Central memory CD8-positive, alpha-beta T cell (primary cell): ENCODE measurements at regions not wholly inside any gene's neighbourhood (a gene's known extent, or its start where the extent isn't known, plus 50 kb on each side); places are given as distances from the start of the nearest gene placed in this dataset.
A peak's percentile ranks its signal among the peaks of the same experiment; 100 is the strongest.
"Not testable (repeated sequence)": the region's sequence is repeated elsewhere in the genome, so short reads cannot be mapped to it uniquely, and the experiment has no call there.

Experiments used
- ATAC-seq: fragments of 150-1000 bp; cut with Tn5 transposase; replicated peaks from 2 replicates; pipeline ENCODE4 v1.10.0; 2022; ENCODE audit warnings: mild to moderate bottlenecking, moderate FRiP score, moderate number of reproducible peaks; ENCODE audit not compliant: poor library complexity, severe bottlenecking; ENCODE audit errors: extremely low read depth
- DNase-seq, 2 donors: peaks; one replicate each; pipeline ENCODE4 v3.0.0; 2021; ENCODE audit warnings: low spot score in 2 of 2
- H3K27ac Mint-ChIP-seq: one replicate; pipeline ENCODE4 v1.8.0; 2022; ENCODE audit warnings: low read depth, mild to moderate bottlenecking, moderate library complexity, mixed read lengths
- H3K27me3 Mint-ChIP-seq: one replicate; pipeline ENCODE4 v1.8.0; 2022; ENCODE audit warnings: mixed read lengths
- H3K36me3 Mint-ChIP-seq: one replicate; pipeline ENCODE4 v1.8.0; 2022; ENCODE audit warnings: mild to moderate bottlenecking, moderate library complexity, mixed read lengths; ENCODE audit not compliant: insufficient read depth
- H3K4me1 Mint-ChIP-seq: one replicate; pipeline ENCODE4 v1.8.0; 2022; ENCODE audit warnings: mixed read lengths
- H3K4me3 Mint-ChIP-seq: one replicate; pipeline ENCODE4 v1.8.0; 2022; ENCODE audit warnings: mild to moderate bottlenecking, moderate library complexity, mixed read lengths
- H3K9me3 Mint-ChIP-seq: one replicate; pipeline ENCODE4 v1.8.0; 2022; ENCODE audit warnings: mixed read lengths

GRCh38 chr12:131253376-131254026, 299.8 kb downstream of the ADGRD1 start:
- Mint-ChIP-seq H3K36me3 (no peaks in the 10 kb centered on the region), H3K4me3 (no peak overlapping the region), H3K9me3 (no peaks in the 10 kb centered on the region), H3K27ac (no peak overlapping the region), H3K4me1 (no peaks in the 10 kb centered on the region), H3K27me3 (peaks cover 14% of the 10 kb centered on the region)
- ATAC-seq: no peak
- no peak for DNase-seq

- Mint-ChIP-seq H3K27ac (no peak overlapping the region), H3K27me3 (peaks cover 14% of the 10 kb centered on the region), H3K4me3 (no peak overlapping the region), H3K36me3 (no peaks in the 10 kb centered on the region), H3K9me3 (no peaks in the 10 kb centered on the region), H3K4me1 (no peaks in the 10 kb centered on the region)
- DNase-seq (no peak), ATAC-seq (no peak)
These were observed 300.7 kb downstream of the ADGRD1 start for GRCh38 chr12:131254374-131254773.

- DNase-seq (no peak), ATAC-seq (no peak)
- H3K4me1 Mint-ChIP-seq: no peaks in the 10 kb centered on the region
- peaks cover 14% of the 10 kb centered on the region for H3K27me3 Mint-ChIP-seq
- no peak overlapping the region for H3K4me3 Mint-ChIP-seq
- H3K36me3 Mint-ChIP-seq: no peaks in the 10 kb centered on the region
- no peaks in the 10 kb centered on the region for H3K9me3 Mint-ChIP-seq
- H3K27ac Mint-ChIP-seq: no peak overlapping the region
These were observed 304.7 kb downstream of the ADGRD1 start for GRCh38 chr12:131258398-131258797.

- Mint-ChIP-seq H3K9me3 (no peaks in the 10 kb centered on the region), H3K4me1 (no peaks in the 10 kb centered on the region), H3K27me3 (no peaks in the 10 kb centered on the region), H3K27ac (no peak overlapping the region), H3K4me3 (no peak overlapping the region), H3K36me3 (peaks cover under 1% of the 10 kb centered on the region)
- no peak for DNase-seq
- ATAC-seq: no peak
These were observed 306.7 kb downstream of the ADGRD1 start for GRCh38 chr12:131260251-131260905.

GRCh38 chr12:131260954-131261353, 307.2 kb downstream of the ADGRD1 start:
- Mint-ChIP-seq H3K36me3 (peaks cover 1% of the 10 kb centered on the region), H3K4me1 (no peaks in the 10 kb centered on the region), H3K9me3 (no peaks in the 10 kb centered on the region), H3K4me3 (no peak overlapping the region), H3K27ac (no peak overlapping the region), H3K27me3 (no peaks in the 10 kb centered on the region)
- DNase-seq (no peak), ATAC-seq (no peak)

- H3K27ac Mint-ChIP-seq: no peak overlapping the region
- H3K36me3 Mint-ChIP-seq: peaks cover 1% of the 10 kb centered on the region
- no peaks in the 10 kb centered on the region for H3K27me3 Mint-ChIP-seq
- ATAC-seq: no peak
- no peaks in the 10 kb centered on the region for H3K9me3 Mint-ChIP-seq
- no peak for DNase-seq
- H3K4me3 Mint-ChIP-seq: no peak overlapping the region
- H3K4me1 Mint-ChIP-seq: no peaks in the 10 kb centered on the region
These were observed 308.2 kb downstream of the ADGRD1 start for GRCh38 chr12:131261906-131262305.

GRCh38 chr12:131263626-131264025, 309.9 kb downstream of the ADGRD1 start:
- DNase-seq (no peak), ATAC-seq (no peak)
- Mint-ChIP-seq H3K27me3 (no peaks in the 10 kb centered on the region), H3K9me3 (no peaks in the 10 kb centered on the region), H3K4me1 (no peaks in the 10 kb centered on the region), H3K27ac (no peak overlapping the region), H3K4me3 (no peak overlapping the region), H3K36me3 (peaks cover 1% of the 10 kb centered on the region)

GRCh38 chr12:131264635-131265034, 310.9 kb downstream of the ADGRD1 start:
- peaks cover 1% of the 10 kb centered on the region for H3K36me3 Mint-ChIP-seq
- ATAC-seq: no peak
- H3K27ac Mint-ChIP-seq: no peak overlapping the region
- DNase-seq: no peak
- H3K4me3 Mint-ChIP-seq: no peak overlapping the region
- no peaks in the 10 kb centered on the region for H3K9me3 Mint-ChIP-seq
- no peaks in the 10 kb centered on the region for H3K27me3 Mint-ChIP-seq
- no peaks in the 10 kb centered on the region for H3K4me1 Mint-ChIP-seq

GRCh38 chr12:131266591-131267467, 313.1 kb downstream of the ADGRD1 start:
- ATAC-seq (no peak), DNase-seq (no peak)
- Mint-ChIP-seq H3K4me1 (no peaks in the 10 kb centered on the region), H3K36me3 (peaks cover 1% of the 10 kb centered on the region), H3K9me3 (no peaks in the 10 kb centered on the region), H3K4me3 (no peak overlapping the region), H3K27ac (peak overlapping the region; percentile 14), H3K27me3 (no peaks in the 10 kb centered on the region)

GRCh38 chr12:131267576-131267975, 313.9 kb downstream of the ADGRD1 start:
- Mint-ChIP-seq H3K4me3 (no peak overlapping the region), H3K27me3 (no peaks in the 10 kb centered on the region), H3K36me3 (peaks cover 1% of the 10 kb centered on the region), H3K9me3 (no peaks in the 10 kb centered on the region), H3K27ac (peak overlapping the region; percentile 14), H3K4me1 (no peaks in the 10 kb centered on the region)
- ATAC-seq: no peak
- DNase-seq: no peak

- not testable (repeated sequence) for H3K27me3 Mint-ChIP-seq, H3K9me3 Mint-ChIP-seq, H3K27ac Mint-ChIP-seq, DNase-seq, H3K36me3 Mint-ChIP-seq, ATAC-seq, H3K4me1 Mint-ChIP-seq, H3K4me3 Mint-ChIP-seq
These were observed 314.4 kb downstream of the ADGRD1 start for GRCh38 chr12:131268123-131268522.

- not testable (repeated sequence) for H3K36me3 Mint-ChIP-seq, H3K9me3 Mint-ChIP-seq, H3K4me1 Mint-ChIP-seq, ATAC-seq, H3K27ac Mint-ChIP-seq, H3K27me3 Mint-ChIP-seq, H3K4me3 Mint-ChIP-seq, DNase-seq
These were observed 314.9 kb downstream of the ADGRD1 start for GRCh38 chr12:131268571-131268970.

- Mint-ChIP-seq H3K4me1 (no peaks in the 10 kb centered on the region), H3K27ac (no peak overlapping the region), H3K36me3 (peaks cover 1% of the 10 kb centered on the region), H3K4me3 (no peak overlapping the region), H3K27me3 (no peaks in the 10 kb centered on the region), H3K9me3 (no peaks in the 10 kb centered on the region)
- ATAC-seq (no peak), DNase-seq (no peak)
These were observed 315.8 kb downstream of the ADGRD1 start for GRCh38 chr12:131269551-131269950.
